ENCODE measurements at regions not wholly inside any gene's neighbourhood (a gene's known extent, or its start where the extent isn't known, plus 50 kb on each side); places are given as distances from the start of the nearest gene placed in this dataset.

GRCh38 chr13:112181336-112182067, 114.6 kb downstream of the SOX1 start:
- ChIA-PET CTCF (ENCODE audit: partially characterized antibody) (no interaction called here), POLR2A (ENCODE audit: partially characterized antibody) (no interaction called here)
- Histone ChIP-seq H4K8ac (ENCODE audit: extremely low read depth, insufficient read depth, low read length) (no peak overlapping the region), H3K4me1 (replicated peaks in 1 of 4; ENCODE audit: control insufficient read depth in 3 of 4, insufficient read depth in 4 of 4, low read length in 3 of 4) (peaks cover 0 to 3% (median 0%) of the 10 kb centered on the region in 4 experiments; a peak in 1 of 7 replicates), H3K23ac (ENCODE audit: insufficient read length) (no peak overlapping the region), H2BK120ac (replicated peaks; ENCODE audit: low read depth, low read length) (no peak overlapping the region), H4K20me1 (replicated peaks in 1 of 2; ENCODE audit: control insufficient read depth in 1 of 2, insufficient read depth in 2 of 2, low read length in 2 of 2) (no peaks in the 10 kb centered on the region), H2AFZ (ENCODE audit: low read length) (no peak overlapping the region), H4K91ac (replicated peaks; ENCODE audit: insufficient read length, low read length) (no peak overlapping the region), H2BK20ac (ENCODE audit: low read length) (no peak overlapping the region), H3K9ac (replicated peaks in 1 of 4; ENCODE audit: extremely low read depth in 1 of 4, low read depth in 3 of 4, low read length in 3 of 4) (no peak overlapping the region), H3K14ac (ENCODE audit: insufficient read length) (no peak overlapping the region), H3K4me3 (ENCODE audit: extremely low read depth in 1 of 4, insufficient read depth in 2 of 4, low read depth in 3 of 4, low read length in 4 of 4) (no peak overlapping the region), H2BK12ac (ENCODE audit: low read depth, low read length) (no peak overlapping the region), H3K23me2 (ENCODE audit: low read depth, low read length) (no peaks in the 10 kb centered on the region), H2BK15ac (ENCODE audit: low read length) (no peak overlapping the region), H3K79me1 (ENCODE audit: low read depth, low read length) (no peaks in the 10 kb centered on the region), H3K56ac (replicated peaks; ENCODE audit: insufficient read length, low read depth, low read length) (no peak overlapping the region), H3K4ac (replicated peaks; ENCODE audit: insufficient read length, low read depth, low read length) (no peak overlapping the region), H2BK5ac (ENCODE audit: low read depth, low read length) (no peak overlapping the region), H3K79me2 (ENCODE audit: control insufficient read depth in 1 of 2, insufficient read depth in 2 of 2, low read length in 2 of 2) (no peaks in the 10 kb centered on the region), H3K4me2 (ENCODE audit: insufficient read depth in 1 of 2, low read depth in 2 of 2, low read length in 2 of 2) (no peak overlapping the region), H3K18ac (ENCODE audit: extremely low read depth, low read length) (no peak overlapping the region), H3K9me3 (ENCODE audit: insufficient read depth in 2 of 2, low read depth in 1 of 2, low read length in 1 of 2) (no peaks in the 10 kb centered on the region), H3K27ac (ENCODE audit: low read depth, low read length) (no peak overlapping the region), H3K36me3 (ENCODE audit: control insufficient read depth in 2 of 4, insufficient read depth in 4 of 4, low read length in 3 of 4) (no peaks in the 10 kb centered on the region), H4K5ac (ENCODE audit: insufficient read length, low read depth, low read length) (no peak overlapping the region), H3K27me3 (replicated peaks in 1 of 4; ENCODE audit: control insufficient read depth in 3 of 4, extremely low read depth in 1 of 4, insufficient read depth in 3 of 4, low read length in 3 of 4) (peaks cover 0 to 2% (median 0%) of the 10 kb centered on the region in 4 experiments; a peak in 2 of 7 replicates), H2AK5ac (ENCODE audit: low read depth, low read length) (no peak overlapping the region)
- FAIRE-seq: no peak
- 83% methylated on average over 13 of the region's 13 CpGs; no CpG with 5 or more reads in 1 of the 2 experiments for WGBS, 2 experiments (ENCODE audit: extremely low coverage in 1 of 2, insufficient coverage in 1 of 2, insufficient read length in 1 of 2, insufficient replicate concordance in 2 of 2, low coverage in 1 of 2, low lambda C conversion rate in 2 of 2, missing lambda C conversion rate in 1 of 2)
- no peak for DNase-seq (ENCODE audit: low read depth in 1 of 2, low spot score in 2 of 2)
- no peak for TF ChIP-seq SIRT6 (IDR thresholded peaks at IDR 0.05; ENCODE audit: low read length)
- no peak for TF ChIP-seq TBP (IDR thresholded peaks at IDR 0.05; ENCODE audit: low read depth, low read length)
- TF ChIP-seq ZNF274 (IDR thresholded peaks at IDR 0.05; ENCODE audit: borderline replicate concordance, extremely low read depth, low read length): no peak
- TF ChIP-seq KDM5A (IDR thresholded peaks at IDR 0.05; ENCODE audit: low read length): no peak
- TF ChIP-seq GABPA (IDR thresholded peaks at IDR 0.05; ENCODE audit: borderline replicate concordance, insufficient read depth, low read length): no peak
- no peak for TF ChIP-seq SP2 (IDR thresholded peaks at IDR 0.05; ENCODE audit: low read length)
- no peak for TF ChIP-seq RFX5 (IDR thresholded peaks at IDR 0.05; ENCODE audit: borderline replicate concordance, low read depth, low read length)
- no peak for TF ChIP-seq SIX5 (IDR thresholded peaks at IDR 0.05; ENCODE audit: low read depth, low read length)
- no peak for TF ChIP-seq HDAC6 (IDR thresholded peaks at IDR 0.05; ENCODE audit: low read depth, low read length)
- TF ChIP-seq CHD2 (IDR thresholded peaks at IDR 0.05; ENCODE audit: low read length): no peak
- no peak for TF ChIP-seq KDM4A (IDR thresholded peaks at IDR 0.05; ENCODE audit: low read depth, low read length, severe bottlenecking)
- TF ChIP-seq HDAC2 (IDR thresholded peaks at IDR 0.05; ENCODE audit: borderline replicate concordance in 1 of 2, low read depth in 2 of 2, low read length in 2 of 2): no peak
- TF ChIP-seq YY1 (IDR thresholded peaks at IDR 0.05; ENCODE audit: low read depth, low read length): no peak
- TF ChIP-seq CREB1 (IDR thresholded peaks at IDR 0.05): no peak
- TF ChIP-seq EP300 (IDR thresholded peaks at IDR 0.05; ENCODE audit: borderline replicate concordance in 1 of 2, low read depth in 2 of 2, low read length in 2 of 2): no peak
